HepG2 (cell line): ENCODE measurements at regions not wholly inside any gene's neighbourhood (a gene's known extent, or its start where the extent isn't known, plus 50 kb on each side); places are given as distances from the start of the nearest gene placed in this dataset.
"Not testable (repeated sequence)": the region's sequence is repeated elsewhere in the genome, so short reads cannot be mapped to it uniquely, and the experiment has no call there.

Experiments
- ATAC-seq: fragments of 200-7000 bp; cut with Tn5 transposase; 3 replicates; pipeline ENCODE4 v1.9.1; 2020; ENCODE audit warnings: mild to moderate bottlenecking, moderate library complexity
- BruUV-seq: library from RNA; stranded (reverse); fragments of 400-500 nt; replicated peaks from 2 replicates; lab custom pipeline; 2021; lab: Mats Ljungman, UMichigan
- CTCF ChIA-PET: fragments of 300-600 bp; formaldehyde crosslinking; extraction: SDS; loops from one replicate; lab custom pipeline; 2021; ENCODE audit warnings: low total read pairs, inconsistent platforms, low intra/inter-chr PET ratio; lab: Yijun Ruan, JAX
- POLR2A ChIA-PET: fragments of 350-600 bp; sonication (Branson Sonifier 250); formaldehyde crosslinking; loops from one replicate; lab custom pipeline; 2020; ENCODE audit warnings: antibody characterized with exemption, inconsistent platforms; lab: Yijun Ruan, JAX
- DNase-seq: peaks from one replicate; pipeline ENCODE4 v3.0.0-alpha.2; 2015; ENCODE audit warnings: low spot score
- FAIRE-seq: peaks from 3 replicates; lab custom pipeline; 2011; peaks lifted over from hg19 to GRCh38; lab: Jason Lieb, UNC
- H2AFZ ChIP-seq: one replicate; pipeline ENCODE4 v1.6.1; 2011; ENCODE audit warnings: low read length, inconsistent platforms
- H3K27ac ChIP-seq: fragments of 300-600 bp; 3 replicates; pipeline ENCODE4 v1.8.0; 2011; ENCODE audit warnings: mixed run types, mild to moderate bottlenecking, mixed read lengths, low read length, inconsistent platforms; ENCODE audit not compliant: insufficient read depth; ENCODE audit errors: extremely low read length
- H3K27me3 ChIP-seq, 2 experiments: fragments of 200-600 bp in 1 of 2; 2 replicates in 1 of 2; 3 replicates in 1 of 2; pipeline versions ENCODE4 v1.6.0 to v1.8.0; 2011; ENCODE audit warnings: low read length in 2 of 2, mild to moderate bottlenecking in 2 of 2, moderate library complexity in 2 of 2, inconsistent platforms in 1 of 2; ENCODE audit not compliant: insufficient read depth in 2 of 2, control insufficient read depth in 1 of 2
- H3K36me3 ChIP-seq, 2 experiments: fragments of 200-600 bp in 1 of 2; replicated peaks in 1 of 2; 2 replicates in 1 of 2; 3 replicates in 1 of 2; pipeline versions ENCODE4 v1.5.1 to v1.8.0; 2011; ENCODE audit warnings: low read length in 2 of 2, inconsistent platforms in 1 of 2; ENCODE audit not compliant: insufficient read depth in 2 of 2, control insufficient read depth in 1 of 2
- H3K4me1 ChIP-seq: 2 replicates; pipeline ENCODE4 v1.5.1; 2012; ENCODE audit warnings: low read length, inconsistent platforms; ENCODE audit not compliant: insufficient read depth
- H3K4me2 ChIP-seq: 2 replicates; pipeline ENCODE4 v1.6.0; 2011; ENCODE audit warnings: low read depth, low read length, inconsistent platforms
- H3K4me3 ChIP-seq, 3 experiments: fragments of 200-600 bp in 1 of 3; sonication (generic), shearing (Covaris generic) in 1 of 3; replicated peaks in 1 of 3; 2 replicates each; pipeline ENCODE4 v1.5.1; 2011 to 2016; ENCODE audit warnings: low read length in 3 of 3, inconsistent platforms in 2 of 3, low read depth in 2 of 3, mild to moderate bottlenecking in 2 of 3, control low read depth in 1 of 3, mixed read lengths in 1 of 3; ENCODE audit not compliant: insufficient read depth in 1 of 3
- H3K79me2 ChIP-seq: one replicate; pipeline ENCODE4 v1.6.1; 2011; ENCODE audit warnings: low read length, inconsistent platforms; ENCODE audit not compliant: insufficient read depth
- H3K9ac ChIP-seq: 2 replicates; pipeline ENCODE4 v1.6.0; 2011; ENCODE audit warnings: mild to moderate bottlenecking, low read depth, low read length, inconsistent platforms; ENCODE audit not compliant: insufficient read depth
- H3K9me3 ChIP-seq: 2 replicates; pipeline ENCODE4 v1.5.1; 2012; ENCODE audit warnings: mild to moderate bottlenecking, low read length
- H4K20me1 ChIP-seq: 2 replicates; pipeline ENCODE4 v1.6.0; 2011; ENCODE audit warnings: inconsistent platforms, mild to moderate bottlenecking, low read length, moderate library complexity; ENCODE audit not compliant: insufficient read depth
- CEBPB ChIP-seq: IDR thresholded peaks from 2 replicates; pipeline ENCODE4 v1.6.1; 2011; ENCODE audit warnings: low read depth, low read length, improper control_type of control experiment, borderline replicate concordance
- RAD51 ChIP-seq: fragments of 450-650 bp; IDR thresholded peaks from 2 replicates; pipeline ENCODE4 v1.6.1; 2016; ENCODE audit warnings: borderline replicate concordance
- ZNF547 ChIP-seq: sonication (generic); formaldehyde crosslinking; IDR thresholded peaks from 2 replicates; pipeline ENCODE4 v1.5.1; 2020; ENCODE audit warnings: mild to moderate bottlenecking, missing genetic modification reagents
- ZSCAN12 ChIP-seq: sonication (generic); formaldehyde crosslinking; IDR thresholded peaks from 2 replicates; pipeline ENCODE4 v1.9.0; 2021; ENCODE audit warnings: mild to moderate bottlenecking, missing genetic modification reagents
- WGBS: methylation state at CpG from one replicate; pipeline ENCODE4 v1.1.6; 2017; ENCODE audit warnings: low lambda C conversion rate; 5-methylcytosine and 5-hydroxymethylcytosine counted together
- in situ Hi-C: cut with HindIII; loops from 2 replicates; pipeline ENCODE4 v1.10.0; 2017; ENCODE audit warnings: low pct_unique_long_range_greater_than_20kb; ENCODE audit not compliant: extremely low pct_ligation_motif_present
- intact Hi-C: fragments of 100-400 bp; cut with micrococcal nuclease; formaldehyde crosslinking; loops from one replicate; pipeline ENCODE4 v1.10.0; 2022; ENCODE audit not compliant: unreplicated experiment
- TF ChIP-seq, protein P1 (sequence below), 2 experiments: sonication (generic) in 1 of 2; formaldehyde crosslinking in 1 of 2; IDR thresholded peaks; 2 replicates each; pipeline versions ENCODE4 v1.5.1 to v1.6.1; 2011 to 2020; ENCODE audit warnings: borderline replicate concordance in 1 of 2, low read depth in 1 of 2, low read length in 1 of 2, mild to moderate bottlenecking in 1 of 2, missing genetic modification reagents in 1 of 2, moderate library complexity in 1 of 2

- intact Hi-C loops = no loop called here
- 23% methylated on average over 2 of the region's 2 CpGs for WGBS
- POLR2A ChIA-PET = no interaction called here
- no peak for TF ChIP-seq ZNF547 (CRISPR knock-in tag)
- TF ChIP-seq ZSCAN12 = no peak
- TF ChIP-seq CEBPB = peak; percentile 55; the same call in 1 of the 2 replicates
- Histone ChIP-seq H3K4me1 (no peaks in the 10 kb centered on the region), H3K4me3 (no peak overlapping the region), H4K20me1 (no peaks in the 10 kb centered on the region), H3K27ac (no peak overlapping the region), H2AFZ (no peak overlapping the region), H3K4me2 (no peak overlapping the region), H3K79me2 (no peaks in the 10 kb centered on the region), H3K9me3 (0 out of 2 replicates have a peak, but pooled peaks cover 7% of the 10 kb centered on the region), H3K9ac (no peak overlapping the region), H3K27me3 (no peaks in the 10 kb centered on the region), H3K36me3 (no peaks in the 10 kb centered on the region)
- CTCF ChIA-PET = no interaction called here
- FAIRE-seq (no peak), ATAC-seq (no peak), DNase-seq (no peak)
- BruUV-seq = no TSS peak
- in situ Hi-C loops = no loop called here
Measured at GRCh38 chr2:16925145-16925544, 259.5 kb upstream of the CYRIA start.

- H3K9ac ChIP-seq, BruUV-seq, H3K27ac ChIP-seq, FAIRE-seq, H3K4me2 ChIP-seq, CTCF ChIA-PET, H3K79me2 ChIP-seq, in situ Hi-C loops, H3K27me3 ChIP-seq, H3K4me3 ChIP-seq, H3K9me3 ChIP-seq, H3K36me3 ChIP-seq, ATAC-seq, H3K4me1 ChIP-seq, H2AFZ ChIP-seq, POLR2A ChIA-PET, DNase-seq, intact Hi-C loops, H4K20me1 ChIP-seq: not testable (repeated sequence)
- 5% methylated on average over 3 of the region's 3 CpGs for WGBS
- TF ChIP-seq, protein P1, sequence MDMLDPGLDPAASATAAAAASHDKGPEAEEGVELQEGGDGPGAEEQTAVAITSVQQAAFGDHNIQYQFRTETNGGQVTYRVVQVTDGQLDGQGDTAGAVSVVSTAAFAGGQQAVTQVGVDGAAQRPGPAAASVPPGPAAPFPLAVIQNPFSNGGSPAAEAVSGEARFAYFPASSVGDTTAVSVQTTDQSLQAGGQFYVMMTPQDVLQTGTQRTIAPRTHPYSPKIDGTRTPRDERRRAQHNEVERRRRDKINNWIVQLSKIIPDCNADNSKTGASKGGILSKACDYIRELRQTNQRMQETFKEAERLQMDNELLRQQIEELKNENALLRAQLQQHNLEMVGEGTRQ (IDR thresholded peaks at IDR 0.05; ENCODE audit: low read depth, low read length) = peak; percentile 27; the same call in 1 of the 2 replicates
- TF ChIP-seq, protein P1 (CRISPR knock-in tag; IDR thresholded peaks at IDR 0.05; ENCODE audit: borderline replicate concordance) = not testable (repeated sequence)
- TF ChIP-seq RAD51 = peak; percentile 60; the same call in 1 of the 2 replicates
Measured at GRCh38 chr2:16915341-16915755, 249.7 kb upstream of the CYRIA start.
